ENCODE measurements at regions not wholly inside any gene's neighbourhood (a gene's known extent, or its start where the extent isn't known, plus 50 kb on each side); places are given as distances from the start of the nearest gene placed in this dataset.

- no peak for TF ChIP-seq RXRA (IDR thresholded peaks at IDR 0.05)
These were observed 259.8 kb upstream of the ATP5MC3 start (continued) for GRCh38 chr2:175441181-175441761.

GRCh38 chr2:175439416-175439815 is 257.9 kb upstream of the ATP5MC3 start:
- Histone ChIP-seq H3K36me3 (ENCODE audit: control insufficient read depth in 4 of 4, insufficient read depth in 3 of 4, low read depth in 1 of 4, low read length in 3 of 4) (no peaks in the 10 kb centered on the region), H3K27me3 (ENCODE audit: control insufficient read depth in 4 of 4, insufficient read depth in 4 of 4, low read length in 3 of 4) (peaks cover 0 to 7% (median 1%) of the 10 kb centered on the region in 4 donors), H3K4me3 (ENCODE audit: low read depth in 1 of 3, low read length in 3 of 3) (no peak overlapping the region), H3K27ac (ENCODE audit: low read depth in 1 of 2, low read length in 2 of 2) (no peak overlapping the region), H3K9me3 (ENCODE audit: control insufficient read depth in 4 of 4, low read length in 3 of 4) (no peaks in the 10 kb centered on the region), H3K9ac (ENCODE audit: low read depth in 1 of 2, low read length in 2 of 2) (no peak overlapping the region), H3K4me1 (ENCODE audit: control insufficient read depth in 4 of 4, insufficient read depth in 4 of 4, low read length in 3 of 4) (no peaks in the 10 kb centered on the region)
- DNase-seq (ENCODE audit: low spot score) = no peak
- TF ChIP-seq JUND (IDR thresholded peaks at IDR 0.05) (no peak), YY1 (IDR thresholded peaks at IDR 0.05) (no peak), HNF4A (conservative IDR thresholded peaks at IDR 0.05) (no peak), MAX (IDR thresholded peaks at IDR 0.05) (no peak)
- WGBS = 22% methylated on average over 1 of the region's 1 CpG

GRCh38 chr2:175437167-175437566 is 255.7 kb upstream of the ATP5MC3 start:
- H3K27me3 ChIP-seq (ENCODE audit: control insufficient read depth in 4 of 4, insufficient read depth in 4 of 4, low read length in 3 of 4) = peaks cover 0 to 7% (median 2%) of the 10 kb centered on the region in 4 donors
- TF ChIP-seq HNF4G (IDR thresholded peaks at IDR 0.05) = no peak
- no peak for TF ChIP-seq GABPA (IDR thresholded peaks at IDR 0.05 in 1 of 2, conservative IDR thresholded peaks at IDR 0.05 in 1 of 2)
- TF ChIP-seq MAX (IDR thresholded peaks at IDR 0.05) = no peak
- no peak for TF ChIP-seq ATF3 (IDR thresholded peaks at IDR 0.05)
- TF ChIP-seq REST (IDR thresholded peaks at IDR 0.05) = no peak
- TF ChIP-seq ZBTB33 (IDR thresholded peaks at IDR 0.05) = no peak
- TF ChIP-seq CTCF (IDR thresholded peaks at IDR 0.05; ENCODE audit: low read depth, low read length, missing input control) = no peak
- TF ChIP-seq FOXA1 (IDR thresholded peaks at IDR 0.05) = no peak
- no peak for TF ChIP-seq NR2F2 (IDR thresholded peaks at IDR 0.05)
- no peak for TF ChIP-seq HNF4A (conservative IDR thresholded peaks at IDR 0.05)
- TF ChIP-seq RAD21 (IDR thresholded peaks at IDR 0.05) = no peak
- no peak for TF ChIP-seq RXRA (IDR thresholded peaks at IDR 0.05)
- no peak for TF ChIP-seq JUND (IDR thresholded peaks at IDR 0.05)
- TF ChIP-seq EGR1 (IDR thresholded peaks at IDR 0.05; ENCODE audit: low read depth in 2 of 2) = no peak
- TF ChIP-seq SP1 (IDR thresholded peaks at IDR 0.05) = no peak
- TF ChIP-seq TAF1 (conservative IDR thresholded peaks at IDR 0.05) = no peak

More at GRCh38 chr2:175437167-175437566, 255.7 kb upstream of the ATP5MC3 start:
- no peaks in the 10 kb centered on the region for H3K4me1 ChIP-seq (ENCODE audit: control insufficient read depth in 4 of 4, insufficient read depth in 4 of 4, low read length in 3 of 4)
- no peak for DNase-seq (ENCODE audit: low spot score)
- no peak overlapping the region for H3K4me3 ChIP-seq (ENCODE audit: low read depth in 1 of 3, low read length in 3 of 3)
- no peaks in the 10 kb centered on the region for H3K36me3 ChIP-seq (ENCODE audit: control insufficient read depth in 4 of 4, insufficient read depth in 3 of 4, low read depth in 1 of 4, low read length in 3 of 4)
- no peak overlapping the region for H3K27ac ChIP-seq (ENCODE audit: low read depth in 1 of 2, low read length in 2 of 2)
- H3K9me3 ChIP-seq (ENCODE audit: control insufficient read depth in 4 of 4, low read length in 3 of 4) = no peaks in the 10 kb centered on the region
- H3K9ac ChIP-seq (ENCODE audit: low read depth in 1 of 2, low read length in 2 of 2) = no peak overlapping the region
